Amygdala (tissue), 56 donors: ENCODE measurements at regions not wholly inside any gene's neighbourhood (a gene's known extent, or its start where the extent isn't known, plus 50 kb on each side); places are given as distances from the start of the nearest gene placed in this dataset.

ENCODE experiments used
- DNase-seq, 56 donors: peaks; one replicate each; lab custom pipeline; 2025; lab: John Stamatoyannopoulos, UW

DNA sequence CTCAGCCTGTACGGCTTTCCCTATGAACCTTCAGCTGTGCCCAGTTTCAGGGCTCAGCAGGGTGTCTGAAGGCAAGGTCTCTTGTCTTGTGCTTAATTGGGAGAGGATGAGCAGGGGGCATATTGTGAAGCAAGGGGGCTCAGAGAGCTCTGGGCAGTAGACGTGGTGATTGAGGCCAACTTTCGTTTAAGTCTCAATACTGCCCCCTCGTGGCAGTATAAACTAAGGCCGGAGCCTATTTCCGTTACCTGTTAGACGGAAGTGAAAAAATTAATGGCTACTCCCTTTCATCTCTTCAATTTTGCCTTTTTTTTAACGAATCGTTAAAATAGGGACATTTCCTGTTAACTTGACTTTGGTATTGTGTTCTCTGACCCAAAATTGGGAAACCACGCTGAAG, 193.4 kb downstream of the TDRD15 start:
- DNase-seq: peak in 42 of 56 donors; percentile 1 to 82 (median 36)

DNA sequence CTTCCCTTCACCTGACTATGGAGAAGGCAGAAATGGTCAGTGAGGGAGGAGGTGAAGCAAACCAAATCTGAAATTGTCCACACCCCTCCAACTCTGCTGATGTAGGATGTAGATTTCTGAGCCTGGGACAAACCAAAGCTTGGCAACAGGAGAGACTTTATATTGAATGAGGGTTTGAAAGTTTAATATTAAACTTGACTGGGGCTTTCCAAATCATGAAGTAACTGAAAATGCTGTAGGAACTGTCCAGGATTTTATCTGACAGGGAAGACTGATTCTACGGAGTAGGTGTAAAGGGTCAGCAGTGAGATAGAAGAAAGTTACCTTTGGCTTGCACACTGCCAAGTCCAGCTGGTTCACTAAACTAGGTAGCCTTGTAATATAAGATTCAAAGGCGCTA, 194.5 kb downstream of the TDRD15 start:
- DNase-seq: no peak

DNA sequence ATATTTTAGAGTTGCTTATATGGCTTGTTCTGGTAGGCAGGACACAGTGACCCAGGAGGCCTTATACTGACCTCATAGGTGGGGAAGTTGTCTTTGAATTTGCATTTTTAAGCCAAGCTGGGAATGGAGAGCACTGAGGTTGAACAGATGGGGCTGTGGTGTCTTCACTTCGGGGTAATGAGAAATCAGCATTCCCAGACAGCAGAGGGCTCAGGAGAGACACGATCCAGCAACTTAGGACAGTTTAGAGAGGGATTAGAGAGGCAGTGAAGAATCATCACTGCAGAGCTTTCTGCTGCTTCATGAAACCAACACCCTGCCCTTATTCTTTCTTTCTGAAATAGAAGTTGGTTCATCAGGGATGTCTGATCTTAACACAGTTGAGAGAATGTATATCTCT, 202.4 kb downstream of the TDRD15 start:
- peak in 3 of 56 donors; percentile 2 to 22 (median 11) for DNase-seq

DNA sequence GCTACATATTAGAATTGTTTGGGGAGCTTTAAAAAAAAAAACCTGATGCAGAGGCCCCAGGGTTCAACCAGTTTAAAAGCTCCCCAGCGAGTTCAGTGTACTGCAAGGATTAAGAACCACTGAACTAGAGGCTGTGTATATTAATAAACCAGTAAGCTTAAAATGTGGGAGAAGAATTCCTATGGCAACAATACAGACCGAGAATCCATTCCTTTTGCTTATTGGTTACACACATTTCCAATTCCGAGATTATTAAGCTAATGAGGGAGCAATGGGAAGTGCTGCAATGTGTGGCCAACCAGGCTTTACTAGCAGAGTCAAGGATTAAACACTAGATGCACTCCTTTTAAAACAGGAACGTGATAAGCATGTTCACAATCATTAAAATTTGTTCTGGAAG, 204.4 kb downstream of the TDRD15 start:
- DNase-seq: no peak

DNA sequence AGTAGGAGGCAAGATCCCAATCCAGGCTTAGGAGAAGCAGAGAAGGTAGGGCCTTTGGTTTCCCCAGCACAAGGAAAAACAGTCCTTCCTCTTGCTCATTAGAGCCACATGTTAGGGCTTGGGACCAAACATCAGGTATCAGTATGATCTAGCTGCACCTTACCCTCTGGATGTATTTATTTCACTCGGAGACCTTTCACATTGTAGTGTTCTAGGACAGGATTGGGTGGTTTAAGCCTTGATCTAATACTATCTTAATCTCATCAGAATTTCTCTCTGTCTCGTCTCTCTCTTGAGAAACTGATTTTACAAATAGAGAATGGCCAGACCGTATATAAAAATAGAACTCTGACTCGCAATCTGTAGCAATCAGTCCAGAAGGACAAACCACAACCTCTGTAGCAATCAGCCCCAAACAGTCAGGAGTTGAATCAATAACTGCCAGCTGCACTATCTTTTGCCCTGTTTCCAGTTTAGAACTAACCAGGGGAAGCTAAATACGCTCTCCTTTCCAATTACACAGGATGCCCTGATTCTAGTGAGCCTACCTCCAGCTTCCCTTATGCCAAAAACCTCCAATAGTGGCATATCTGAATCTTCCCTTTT, 207.1 kb downstream of the TDRD15 start:
- no peak for DNase-seq

DNA sequence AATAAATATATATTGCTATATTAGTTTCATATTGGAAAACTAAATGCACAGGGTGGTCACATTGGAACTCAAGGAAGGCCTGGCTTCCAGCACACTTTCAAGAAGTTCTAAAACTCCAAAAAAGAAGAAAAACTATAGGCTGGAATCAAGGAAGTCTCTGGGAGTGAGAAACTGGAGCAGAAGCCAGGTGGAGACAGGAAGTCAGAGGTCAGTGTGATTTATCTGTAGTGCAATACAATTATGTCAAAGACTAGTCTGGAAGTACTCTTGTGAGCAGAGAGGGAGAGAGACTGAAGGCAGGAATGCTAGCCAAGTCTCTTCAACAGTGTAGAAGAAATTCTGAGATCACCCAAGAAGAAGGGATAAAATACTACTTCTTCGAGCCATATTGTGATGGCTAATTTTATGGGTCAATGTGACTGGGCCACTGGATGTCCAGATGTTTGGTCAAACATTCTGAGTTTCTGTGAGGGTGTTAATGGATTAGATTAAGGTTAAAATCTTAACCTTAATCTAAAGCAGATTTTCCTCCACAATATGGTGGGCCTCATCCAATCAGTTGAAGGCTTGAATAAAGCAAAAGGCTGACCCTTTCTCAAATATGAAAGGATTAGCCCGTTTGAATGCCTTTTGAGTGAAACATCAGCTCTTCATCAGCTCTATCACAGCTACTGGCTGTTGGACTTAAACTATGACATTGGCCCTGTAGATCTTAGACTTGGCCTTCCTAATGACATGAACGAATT, 208.0 kb downstream of the TDRD15 start:
- DNase-seq: no peak

DNA sequence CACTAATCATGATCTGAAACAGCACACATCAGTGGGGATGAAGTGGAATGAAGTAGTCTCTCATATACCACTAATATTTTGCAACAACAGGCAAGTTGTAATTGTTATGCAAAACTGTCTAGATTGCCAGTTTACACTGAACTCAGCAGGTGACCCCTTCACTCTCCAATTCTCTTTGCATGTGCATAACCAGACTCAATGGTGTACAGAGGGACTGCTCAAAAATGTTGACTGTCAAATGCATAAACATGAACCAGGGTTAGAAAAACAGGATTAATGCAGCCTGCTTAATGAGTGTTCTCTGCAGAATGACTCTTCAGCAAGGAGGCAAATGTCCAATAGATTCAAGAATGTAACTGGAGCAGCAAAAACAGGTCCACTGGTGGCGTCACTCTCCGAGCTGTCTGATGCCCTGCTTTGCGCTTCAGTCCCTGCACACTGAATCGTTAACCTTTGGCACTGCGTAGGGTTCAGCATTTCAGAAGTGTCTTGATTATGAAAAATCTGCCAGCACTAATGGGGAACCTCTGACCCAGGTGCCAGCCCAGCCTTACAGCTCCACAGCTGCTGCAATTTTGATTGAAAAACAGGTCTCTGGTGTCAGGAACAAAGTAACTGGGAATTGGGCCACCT, 209.3 kb downstream of the TDRD15 start:
- DNase-seq: peak in 1 of 56 donors; percentile 3

- no peak for DNase-seq
These were observed 209.9 kb downstream of the TDRD15 start for GRCh38 chr2:21333684-21334083.

DNA sequence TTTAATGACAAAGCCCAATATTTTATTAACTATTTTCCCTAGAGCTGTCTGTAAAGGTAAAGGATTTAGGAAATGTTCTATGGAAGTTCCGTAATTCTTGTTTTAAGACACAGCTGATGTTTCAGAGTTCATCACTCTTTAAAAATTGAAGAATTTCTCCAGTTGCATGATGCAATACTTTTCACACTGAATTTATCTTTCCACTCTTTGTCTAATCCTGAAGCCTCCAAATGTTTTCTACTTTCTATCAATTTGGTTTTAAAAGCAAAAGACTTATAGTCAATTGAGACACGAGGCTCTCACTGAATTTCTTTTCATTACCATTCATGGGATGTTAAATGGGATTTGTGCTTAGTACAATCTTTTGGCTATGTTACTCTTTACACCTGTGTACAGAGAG, 223.2 kb downstream of the TDRD15 start:
- no peak for DNase-seq

GRCh38 chr2:21353879-21354679, 230.3 kb downstream of the TDRD15 start:
- DNase-seq: no peak

- no peak for DNase-seq
These were observed 232.5 kb downstream of the TDRD15 start for GRCh38 chr2:21356086-21356856.

GRCh38 chr2:21356857-21357255, 233.1 kb downstream of the TDRD15 start:
- no peak for DNase-seq

DNA sequence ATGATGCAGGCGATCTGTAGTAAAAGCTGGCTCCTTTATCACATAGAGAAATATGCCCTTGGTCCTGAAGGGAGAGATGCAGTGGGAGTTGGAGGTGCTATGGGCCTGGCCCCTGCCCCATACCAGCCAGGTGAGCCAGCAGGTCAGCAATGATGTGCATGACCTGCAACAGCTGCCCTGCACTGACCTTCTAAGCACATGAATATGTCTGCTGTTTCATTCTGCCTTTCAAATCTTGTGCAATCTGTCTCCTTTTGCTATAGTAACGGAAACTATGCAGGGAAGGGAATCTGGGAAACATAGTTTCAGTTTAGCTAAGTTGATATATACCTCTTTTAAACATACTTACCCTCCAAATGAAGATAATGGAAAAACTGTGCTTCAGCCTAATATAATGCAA, 235.2 kb downstream of the TDRD15 start:
- no peak for DNase-seq

DNA sequence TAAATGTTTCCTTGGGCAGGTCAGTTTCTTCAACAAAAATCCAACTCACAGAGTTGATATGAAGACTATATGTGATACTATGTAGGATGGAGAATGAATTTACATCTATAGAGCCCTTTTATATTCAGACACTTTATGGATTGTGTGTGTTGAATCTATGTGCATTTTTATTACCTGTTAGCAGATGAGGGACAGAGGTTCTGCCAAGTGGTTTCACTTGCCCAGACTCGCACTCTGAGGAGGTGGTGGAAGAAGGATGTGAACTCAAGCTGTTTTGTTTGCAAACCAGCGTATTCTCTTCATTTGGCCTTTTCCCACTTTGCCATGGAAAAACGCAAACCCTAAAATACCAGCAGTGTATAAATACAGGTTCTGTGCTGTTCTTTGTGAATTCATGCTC, 237.6 kb downstream of the TDRD15 start:
- no peak for DNase-seq

GRCh38 chr2:21361957-21362486, 238.3 kb downstream of the TDRD15 start:
- DNase-seq: peak in 2 of 56 donors; percentile 5 to 8

- DNase-seq: no peak
These were observed 239.6 kb downstream of the TDRD15 start for GRCh38 chr2:21363364-21363763.

GRCh38 chr2:21367421-21367820, 243.7 kb downstream of the TDRD15 start:
- no peak for DNase-seq

- no peak for DNase-seq
These were observed 246.0 kb downstream of the TDRD15 start for GRCh38 chr2:21369787-21370186.

GRCh38 chr2:21371499-21372003, 247.8 kb downstream of the TDRD15 start:
- no peak for DNase-seq

- DNase-seq: peak in 7 of 56 donors; percentile 2 to 60 (median 12)
These were observed 248.9 kb downstream of the TDRD15 start for GRCh38 chr2:21372654-21373053.
